Stimulated activated naive CD4-positive, alpha-beta T cell treated with Interleukin-2 at 50 U/mL for 16 hours (primary cell): ENCODE measurements at regions not wholly inside any gene's neighbourhood (a gene's known extent, or its start where the extent isn't known, plus 50 kb on each side); places are given as distances from the start of the nearest gene placed in this dataset.

Experiments used
- DNase-seq: peaks from one replicate; lab custom pipeline; 2025; lab: John Stamatoyannopoulos, UW

DNA sequence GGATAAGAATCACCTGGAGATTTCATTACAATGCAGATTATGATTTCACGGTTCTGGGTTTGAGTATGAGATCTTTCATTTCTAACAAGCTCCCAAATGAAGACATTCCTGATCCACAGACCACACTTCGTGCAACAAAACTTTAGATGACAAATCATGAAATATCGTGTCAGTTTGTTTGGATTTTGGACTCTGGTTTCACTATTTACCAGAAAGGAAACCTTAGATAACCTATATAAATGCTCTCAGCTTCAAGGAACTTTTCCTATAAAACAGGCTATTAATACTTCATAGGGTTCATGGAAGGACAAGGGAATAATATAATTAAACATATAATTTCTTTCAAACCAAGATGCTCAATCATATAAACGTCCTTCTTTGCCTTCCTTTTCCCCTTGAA is 930.5 kb upstream of the SLC10A2 start:
- no peak for DNase-seq

DNA sequence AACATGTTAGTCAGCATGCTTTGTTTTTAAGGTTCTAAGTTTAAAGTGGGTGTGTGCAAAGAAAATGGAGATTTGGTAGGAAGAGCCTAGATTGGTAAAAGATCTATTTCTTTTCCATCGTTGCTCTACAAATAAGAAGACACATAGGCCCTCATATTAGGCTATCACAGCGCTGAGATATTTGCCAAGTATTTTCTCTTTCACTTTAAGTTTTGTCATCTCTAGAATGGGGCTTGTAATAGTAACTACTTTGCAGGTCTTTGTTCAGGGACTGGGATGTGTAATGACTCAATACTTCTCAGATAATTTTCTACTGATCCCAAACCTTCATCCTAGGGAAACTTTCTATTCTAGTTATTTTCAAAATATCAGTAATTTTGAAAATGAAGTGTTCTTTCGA is 917.7 kb upstream of the SLC10A2 start:
- DNase-seq = no peak

DNA sequence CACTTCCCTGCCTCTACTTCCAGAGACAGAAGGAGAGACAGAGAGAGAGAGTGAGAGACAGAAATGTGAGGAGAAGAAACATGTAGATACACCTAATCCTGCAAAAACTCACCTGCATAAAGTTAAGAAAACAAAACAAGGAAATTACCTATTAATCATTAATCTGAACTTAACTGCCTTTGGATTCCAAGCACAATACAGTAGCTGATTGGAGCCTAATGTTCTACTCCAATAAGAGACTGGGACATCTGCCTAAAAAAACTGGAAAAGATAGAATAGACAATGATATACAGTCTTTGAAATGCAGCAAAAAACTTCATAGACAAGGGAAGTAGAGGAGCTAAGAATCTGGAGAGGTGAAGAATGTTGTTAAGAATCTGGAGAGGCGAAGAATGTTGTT is 910.2 kb upstream of the SLC10A2 start:
- no peak for DNase-seq

DNA sequence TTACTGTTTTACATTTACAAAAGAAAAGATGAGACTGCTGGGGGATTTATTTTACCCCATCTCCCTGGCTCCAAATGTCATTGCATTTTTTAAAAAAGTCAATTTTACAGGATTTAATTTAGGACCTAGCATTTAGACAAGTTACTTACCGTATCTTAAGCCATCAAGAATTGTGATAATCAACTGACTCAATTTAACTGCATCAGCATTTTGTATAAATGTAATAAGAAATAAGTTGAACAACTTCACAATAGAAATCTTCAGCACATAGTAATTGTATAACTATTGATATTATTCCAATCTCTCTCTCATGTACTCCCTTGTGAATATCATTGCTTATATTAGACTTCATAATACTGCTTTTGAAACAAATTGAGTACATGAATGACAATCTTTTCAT is 907.5 kb upstream of the SLC10A2 start:
- DNase-seq = no peak

DNA sequence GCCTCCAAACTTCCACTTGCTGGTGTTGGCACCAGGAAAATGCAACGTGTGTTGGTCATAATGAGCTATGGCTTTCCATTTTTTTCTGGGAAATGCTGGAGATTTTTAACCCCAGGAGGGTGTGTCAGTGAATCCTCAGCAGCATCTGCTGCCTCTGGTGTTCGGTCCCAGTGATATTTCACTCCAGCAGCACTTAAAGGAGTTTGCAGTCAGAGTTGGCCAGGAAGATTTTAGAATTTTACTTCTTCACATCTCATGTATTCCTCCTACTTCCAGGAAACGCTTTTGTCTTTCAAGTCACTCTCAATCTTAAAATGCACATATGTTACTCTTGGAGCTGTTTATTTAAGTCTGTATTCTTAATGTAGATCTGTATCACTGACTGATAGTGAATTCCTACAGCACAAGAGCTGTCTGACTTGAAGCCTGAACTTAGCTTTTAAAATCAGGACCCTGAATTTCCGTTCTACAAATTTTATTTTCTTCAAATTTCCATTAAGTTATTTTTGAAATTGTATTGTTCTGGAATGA is 903.4 kb upstream of the SLC10A2 start:
- no peak for DNase-seq

DNA sequence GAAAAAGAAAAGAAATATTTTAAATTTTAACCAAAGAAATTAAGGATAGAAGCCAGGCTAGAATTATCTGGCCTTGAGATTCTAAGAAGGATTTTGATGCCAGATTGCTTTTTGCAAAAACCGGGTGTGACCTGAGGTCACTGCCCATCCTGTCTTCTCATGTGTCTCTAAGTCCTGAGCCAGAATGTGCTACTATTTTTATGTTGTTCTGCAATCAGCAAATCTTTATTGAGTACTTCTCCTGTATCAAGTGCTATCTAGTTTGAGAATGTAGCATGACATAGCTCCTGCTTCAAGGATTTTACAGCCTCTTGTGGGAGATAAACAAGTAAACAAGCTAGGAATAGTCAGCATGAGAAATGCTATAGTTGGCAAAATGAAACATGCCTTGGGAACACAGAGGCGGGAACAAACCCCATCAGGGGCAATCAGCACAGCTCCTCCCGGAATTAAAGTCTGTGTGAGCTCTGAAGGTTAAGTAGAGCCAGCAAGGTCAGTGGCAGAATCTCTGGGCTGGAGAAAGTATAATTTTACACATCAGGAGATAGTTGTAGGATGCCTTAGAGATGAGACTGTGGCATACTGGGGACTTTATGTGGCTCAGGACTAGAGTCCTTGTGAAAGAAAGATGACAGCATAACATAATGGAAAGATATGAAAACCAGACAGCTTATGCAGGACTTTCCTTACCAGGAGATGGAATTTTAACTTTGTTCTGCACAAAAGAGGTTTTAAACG is 899.5 kb upstream of the SLC10A2 start:
- DNase-seq = no peak

DNA sequence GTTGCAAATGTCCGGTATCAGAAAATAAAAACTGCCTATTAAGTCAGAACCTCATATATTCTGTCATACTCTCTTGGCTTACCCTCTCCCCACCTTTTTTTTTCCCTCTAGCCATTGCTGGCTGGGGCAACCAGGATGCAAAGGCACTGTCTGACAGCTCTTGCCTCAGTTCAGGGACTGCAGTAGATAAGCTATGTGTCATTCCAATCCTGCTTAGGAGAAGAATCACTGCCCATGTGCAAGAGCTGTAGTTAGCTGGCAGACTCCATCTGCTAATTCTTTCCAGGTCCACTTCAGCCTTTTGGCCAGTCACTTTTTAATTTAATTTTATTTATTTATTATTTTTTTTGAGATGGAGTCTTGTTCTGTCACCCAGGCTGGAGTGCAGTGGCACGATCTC is 895.6 kb upstream of the SLC10A2 start:
- no peak for DNase-seq

DNA sequence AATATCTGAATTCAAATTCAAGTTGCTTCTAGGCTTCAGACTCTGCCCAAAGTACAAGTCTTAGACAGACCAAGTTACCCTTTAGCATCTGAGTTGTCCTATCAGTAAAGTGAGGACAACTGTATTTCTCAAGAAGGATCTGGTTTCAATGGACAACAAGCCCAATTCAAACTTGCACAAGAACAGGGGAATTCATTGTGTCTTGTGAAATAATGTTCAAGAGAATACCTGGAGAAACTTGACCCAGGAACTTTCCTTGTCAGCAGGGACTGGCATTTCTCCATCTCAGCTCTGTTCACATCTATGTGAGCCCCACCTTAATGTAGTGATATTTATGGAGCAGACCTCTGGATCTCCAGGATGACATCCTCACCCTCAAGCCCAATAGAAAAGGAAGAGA is 894.9 kb upstream of the SLC10A2 start:
- no peak for DNase-seq

DNA sequence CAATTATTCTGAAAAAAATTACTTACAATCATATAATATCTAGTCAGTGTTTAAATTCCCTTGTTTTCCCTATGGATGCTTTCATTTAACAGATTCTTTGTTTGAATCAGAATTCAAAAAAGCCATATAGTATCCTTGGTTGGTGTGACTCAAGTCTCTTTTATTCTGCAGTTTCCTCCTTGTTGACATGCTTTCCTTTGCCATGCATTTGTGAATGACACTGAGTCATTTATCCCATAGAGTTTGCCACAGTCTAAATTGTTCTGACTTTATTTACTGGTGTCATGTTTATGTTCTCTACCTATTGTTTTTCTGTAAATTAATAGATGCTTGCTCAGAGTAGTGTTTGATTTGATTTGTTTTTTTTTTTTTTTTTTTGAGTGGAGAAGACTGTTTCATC is 893.8 kb upstream of the SLC10A2 start:
- DNase-seq = no peak

DNA sequence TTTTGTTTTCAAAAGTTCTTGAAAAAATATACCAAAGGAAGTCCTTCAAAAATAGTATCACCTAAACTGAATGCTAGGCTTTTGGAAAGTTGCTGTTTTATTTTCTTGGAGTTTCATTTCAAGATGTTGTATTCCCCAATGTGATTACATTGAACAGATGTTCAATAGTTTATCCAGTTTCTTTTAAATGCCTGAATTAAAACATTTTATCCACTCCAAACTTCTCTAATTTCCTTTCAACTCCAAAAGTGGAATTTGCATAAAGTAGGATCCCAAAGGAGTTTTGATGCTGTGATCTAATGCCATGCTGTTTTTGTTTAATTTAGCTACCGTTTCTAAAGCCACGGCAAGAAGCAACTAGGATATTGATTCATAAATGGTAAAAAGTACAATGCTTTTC is 892.5 kb upstream of the SLC10A2 start:
- DNase-seq = no peak

DNA sequence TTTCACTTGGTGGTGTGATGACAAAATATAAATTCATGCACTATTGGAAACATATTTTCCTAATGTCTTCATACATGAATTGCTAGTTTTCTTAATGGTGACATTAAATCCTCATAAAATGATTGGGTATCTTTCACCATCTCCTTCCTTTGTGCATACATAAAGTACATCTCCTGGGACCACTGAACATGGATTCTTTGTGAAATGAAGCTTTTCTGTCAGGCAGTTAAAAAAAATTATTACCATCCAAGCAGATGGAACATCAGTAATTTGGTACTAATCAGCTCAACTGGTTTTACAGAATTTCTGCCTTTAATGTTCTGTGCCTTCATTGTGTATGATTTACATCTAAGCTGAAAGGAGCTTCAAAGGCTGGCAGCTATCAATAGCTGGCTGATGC is 891.7 kb upstream of the SLC10A2 start:
- DNase-seq = no peak

DNA sequence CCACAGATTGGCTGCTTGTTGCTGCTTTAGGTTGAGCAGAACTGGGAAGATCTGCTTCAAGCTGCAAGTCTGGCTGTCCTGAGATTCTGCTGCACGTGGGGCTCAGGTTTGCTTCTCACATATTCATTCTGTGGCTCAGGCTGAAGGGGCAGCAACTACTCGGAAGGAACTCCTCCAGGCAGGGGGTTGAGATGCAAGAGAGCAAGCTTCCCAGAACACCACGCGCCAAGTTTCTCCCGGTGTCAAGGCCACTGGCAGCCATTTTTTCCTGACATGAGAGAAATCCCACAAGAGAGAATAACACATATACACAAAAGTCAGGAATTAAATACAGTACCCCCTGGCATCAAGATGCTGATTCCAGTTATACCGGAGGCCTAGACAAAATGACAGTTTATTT is 887.6 kb upstream of the SLC10A2 start:
- no peak for DNase-seq

DNA sequence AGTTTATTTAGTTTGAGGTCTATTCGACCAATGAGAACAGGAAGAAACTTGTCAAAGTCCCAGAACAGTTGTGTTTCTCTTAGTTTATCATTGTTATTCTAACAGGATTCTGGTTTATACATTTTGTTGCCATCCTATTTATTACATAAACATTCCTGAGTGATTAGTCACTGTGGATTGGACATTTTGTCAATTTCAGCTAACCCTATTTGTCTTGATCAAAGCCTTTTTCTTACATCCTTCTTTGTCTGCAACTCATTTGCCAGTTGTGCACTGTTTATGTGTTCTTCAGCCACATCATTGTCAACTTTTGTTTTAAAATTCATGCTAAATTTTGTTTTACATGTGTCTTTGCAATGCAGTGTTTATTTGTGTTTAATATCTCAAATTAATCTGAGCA is 886.0 kb upstream of the SLC10A2 start:
- DNase-seq = no peak

DNA sequence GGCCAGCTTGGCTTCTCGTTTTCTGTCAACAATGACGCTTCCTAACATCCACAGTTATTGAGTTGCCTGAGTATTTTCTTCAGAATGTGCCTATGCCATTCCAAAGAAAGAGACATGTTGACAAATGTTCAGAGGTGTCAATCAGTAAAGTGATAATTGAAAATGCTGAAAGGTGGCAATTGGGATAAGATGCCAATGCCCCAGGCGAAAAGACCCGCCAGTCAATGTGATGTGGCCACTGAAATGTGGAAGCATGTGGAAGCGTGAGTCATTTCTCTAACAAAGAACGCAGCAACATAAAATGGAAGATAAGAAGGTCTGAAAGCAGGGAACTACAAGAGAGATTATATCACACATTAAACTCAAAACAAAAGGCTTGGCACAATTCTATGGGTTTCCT is 882.2 kb upstream of the SLC10A2 start:
- DNase-seq = no peak

DNA sequence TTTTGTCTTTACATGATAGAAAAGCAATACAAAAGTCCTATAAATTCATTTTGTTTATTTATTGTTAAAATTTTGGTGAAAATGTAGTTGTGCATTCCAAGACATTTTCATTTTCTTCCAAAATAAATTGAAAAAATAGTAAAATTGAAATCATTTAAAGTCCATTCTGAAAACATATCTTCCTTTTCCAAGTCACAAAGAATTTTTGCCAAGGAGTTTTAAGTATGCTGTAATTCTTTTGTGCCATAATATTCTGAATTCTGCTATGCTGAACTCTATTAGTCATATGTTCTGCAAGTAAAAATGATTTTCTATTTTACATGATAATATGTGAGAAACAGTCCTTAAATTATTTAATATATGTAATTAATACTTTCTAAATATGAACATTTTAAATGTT is 879.6 kb upstream of the SLC10A2 start:
- DNase-seq = no peak

DNA sequence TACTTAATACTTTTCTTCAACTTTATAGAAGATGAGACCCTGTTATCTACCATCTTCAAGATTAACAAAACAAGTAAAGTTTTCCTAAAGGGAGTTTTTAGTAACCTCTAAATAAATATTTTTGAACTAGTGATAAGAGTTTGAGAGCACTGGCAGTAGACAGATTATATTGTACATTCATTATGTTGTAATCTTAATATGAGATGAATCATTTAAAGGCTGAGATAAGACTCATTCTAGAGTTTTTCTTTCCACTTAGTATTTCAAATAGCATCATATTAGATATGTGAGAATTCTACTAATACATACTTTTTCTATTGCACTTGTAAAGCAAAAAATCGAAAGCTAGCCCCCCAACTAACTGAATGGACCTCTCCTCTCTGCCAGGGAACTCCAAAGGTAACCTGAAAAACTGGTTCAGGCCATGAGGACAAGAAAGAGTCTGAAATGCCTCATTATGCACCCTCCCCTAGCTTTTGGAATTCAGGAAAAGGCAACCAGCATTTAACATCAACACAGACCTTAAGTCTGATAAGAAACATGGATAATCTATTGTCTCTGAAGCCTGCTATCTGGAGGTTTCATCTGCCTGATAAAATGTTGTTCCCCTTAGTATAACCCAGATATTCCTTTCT is 875.4 kb upstream of the SLC10A2 start:
- no peak for DNase-seq

DNA sequence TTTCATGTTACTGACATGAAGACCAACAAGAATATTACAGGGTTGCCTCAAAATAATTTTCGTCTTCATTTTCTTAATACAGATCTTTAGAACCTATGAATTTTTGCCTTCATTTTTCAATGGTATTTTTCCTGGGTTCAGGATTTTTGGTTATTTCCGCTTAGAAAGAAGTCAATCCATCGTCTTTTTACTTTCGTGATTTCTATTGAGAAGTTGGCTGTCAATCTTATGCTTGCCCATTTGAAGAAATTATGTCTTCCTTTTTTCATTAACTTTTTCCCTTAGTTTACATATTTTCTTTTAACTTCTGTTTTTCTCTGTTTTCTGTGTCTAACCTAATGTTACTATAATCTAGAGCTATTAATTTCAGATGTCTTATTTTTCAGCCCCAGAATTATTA is 868.9 kb upstream of the SLC10A2 start:
- no peak for DNase-seq

DNA sequence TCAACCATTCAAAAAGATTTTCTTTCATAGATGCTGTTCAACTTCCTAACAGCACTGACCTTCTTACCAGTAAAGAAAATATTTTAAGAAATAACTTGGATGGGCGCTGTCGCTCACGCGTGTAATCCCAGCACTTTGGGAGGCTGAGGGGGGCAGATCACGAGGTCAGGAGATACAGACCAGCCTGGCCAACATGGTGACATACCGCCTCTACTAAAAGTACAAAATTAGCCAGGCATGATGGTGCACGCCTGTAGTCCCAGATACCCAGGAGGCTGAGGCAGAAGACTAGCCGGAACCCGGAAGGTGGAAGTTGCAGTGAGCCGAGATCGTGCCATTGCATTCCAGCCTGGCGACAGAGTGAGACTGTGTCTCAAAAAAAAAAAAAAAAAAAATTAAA is 865.7 kb upstream of the SLC10A2 start:
- DNase-seq = no peak

DNA sequence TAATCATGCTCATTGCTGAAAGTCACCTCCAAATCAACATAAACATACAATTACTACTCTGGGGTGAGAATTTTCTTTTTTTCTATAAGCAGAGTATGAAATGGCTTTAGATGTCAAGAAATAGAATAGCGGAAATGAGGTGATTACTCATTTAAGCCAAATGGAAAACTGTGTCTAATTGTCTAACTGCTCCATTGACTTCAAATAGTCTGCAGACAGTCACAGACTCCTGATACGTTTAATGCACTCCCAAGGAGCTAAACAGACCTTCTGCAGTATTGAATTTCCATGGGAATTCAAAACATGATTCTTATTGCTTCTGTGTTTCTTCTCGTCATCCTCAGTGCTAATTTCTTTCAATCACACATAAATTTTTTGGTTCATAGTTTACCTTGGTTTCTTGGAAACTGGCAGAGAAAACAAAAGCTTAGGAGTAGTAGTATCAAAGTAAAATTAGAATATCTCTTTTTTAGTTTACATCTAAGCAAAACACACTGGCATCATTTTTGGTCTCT is 865.2 kb upstream of the SLC10A2 start:
- no peak for DNase-seq

DNA sequence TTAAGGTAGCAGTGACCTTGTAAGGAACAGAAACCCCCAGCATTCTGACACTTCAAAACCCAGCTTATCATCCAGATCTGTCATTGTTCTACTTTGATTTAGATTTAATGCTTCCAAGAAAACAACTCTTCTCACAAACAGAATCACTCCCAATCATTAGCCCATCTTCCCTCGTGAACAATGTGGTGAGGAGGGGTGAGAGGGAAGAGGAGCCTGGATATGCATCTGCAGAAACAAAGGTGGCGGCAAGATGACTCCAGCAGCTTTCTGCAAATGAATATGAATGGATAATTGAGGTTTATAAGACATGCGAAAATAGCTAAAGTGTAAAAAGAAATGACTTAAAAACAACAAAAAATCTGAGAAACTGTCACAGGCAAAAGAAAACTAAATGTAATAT is 859.9 kb upstream of the SLC10A2 start:
- no peak for DNase-seq

DNA sequence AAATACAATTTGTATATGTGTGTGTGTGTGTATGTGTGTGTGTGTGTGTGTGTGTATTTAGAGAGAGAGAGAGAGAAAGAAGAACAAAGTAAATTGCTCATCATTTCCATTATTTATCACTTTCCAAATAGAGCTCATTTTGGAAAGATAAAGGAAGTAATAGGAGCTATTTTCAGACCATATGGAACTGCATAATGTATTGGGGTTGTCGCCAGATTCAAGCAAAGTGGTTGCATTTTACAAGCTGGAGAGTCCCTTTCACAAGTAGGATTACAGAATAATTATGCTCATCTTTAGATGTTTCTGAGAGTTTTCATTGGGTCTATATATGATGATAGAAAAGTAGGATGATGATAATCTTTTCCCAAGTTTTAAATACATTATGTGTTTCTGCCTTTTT is 842.7 kb upstream of the SLC10A2 start:
- DNase-seq = no peak

DNA sequence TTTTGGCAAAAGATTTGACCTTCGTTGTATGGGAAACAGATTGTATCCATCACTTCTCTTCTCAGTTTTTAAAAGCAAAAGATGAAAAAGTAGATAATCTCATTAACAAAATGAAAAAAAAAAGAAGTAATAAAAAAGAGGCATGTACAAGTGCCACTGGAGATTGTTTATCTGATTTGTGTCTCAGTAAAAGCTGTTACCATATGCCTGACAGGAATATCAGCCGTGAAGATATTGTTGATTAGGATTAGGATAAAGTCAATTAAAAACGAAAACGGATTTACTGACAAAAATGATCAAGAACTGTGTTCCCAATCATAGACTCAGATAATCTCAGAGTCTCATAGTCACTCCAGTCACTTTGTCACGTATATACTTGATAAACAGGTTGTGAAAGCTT is 842.1 kb upstream of the SLC10A2 start:
- no peak for DNase-seq

DNA sequence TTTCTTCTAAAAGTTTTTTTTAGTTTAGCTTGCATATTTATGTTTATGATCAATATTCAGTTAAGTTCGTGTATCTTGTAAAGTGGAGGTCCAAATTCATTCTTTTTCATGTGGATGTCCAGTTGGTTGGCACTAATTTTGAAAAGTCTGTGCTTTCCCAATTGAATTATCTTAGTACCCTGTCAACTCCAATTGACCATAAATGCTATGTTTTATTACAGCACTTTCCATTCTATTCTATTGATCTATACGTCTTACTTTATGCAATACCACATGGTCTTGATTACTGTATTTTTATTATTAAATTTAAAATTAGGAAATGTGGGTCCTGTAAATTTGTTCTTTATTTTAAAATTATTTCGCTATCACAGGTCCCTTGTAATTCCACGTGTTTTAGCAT is 837.6 kb upstream of the SLC10A2 start:
- DNase-seq = no peak

DNA sequence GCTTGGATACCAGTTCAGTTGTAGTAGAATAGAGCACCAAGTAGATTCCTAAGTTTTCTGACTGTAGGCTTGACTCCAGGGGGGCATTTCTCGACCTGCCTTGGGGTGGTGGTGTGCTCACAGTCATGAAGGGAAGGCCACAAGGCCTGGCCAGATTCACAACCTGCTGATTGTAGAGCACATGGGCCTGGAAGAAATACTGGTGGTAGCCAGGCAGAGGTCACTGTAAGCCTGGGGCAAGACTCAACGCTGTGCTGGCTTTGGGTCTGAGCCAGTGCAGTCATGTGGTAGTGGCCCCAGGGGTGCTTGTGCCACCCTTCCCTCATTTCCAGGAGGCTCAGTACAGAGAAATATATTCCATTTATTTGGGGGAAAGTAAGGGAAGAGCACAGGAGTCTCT is 832.3 kb upstream of the SLC10A2 start:
- no peak for DNase-seq
